Adrenal gland (tissue), 5 donors: ENCODE measurements at regions not wholly inside any gene's neighbourhood (a gene's known extent, or its start where the extent isn't known, plus 50 kb on each side); places are given as distances from the start of the nearest gene placed in this dataset.
"Not testable (repeated sequence)": the region's sequence is repeated elsewhere in the genome, so short reads cannot be mapped to it uniquely, and the experiment has no call there.

Source experiments
- CTCF ChIP-seq, 6 experiments: fragments of 450-650 bp in 4 of 6; fragments of 200-600 bp in 2 of 6; sonication (generic) in 1 of 6; IDR thresholded peaks; 1 replicate in 5 of 6; 2 replicates in 1 of 6; pipeline versions ENCODE4 v1.5.1 to v1.8.0; 2016 to 2021; ENCODE audit warnings: antibody characterized with exemption in 6 of 6, mild to moderate bottlenecking in 2 of 6, moderate library complexity in 1 of 6
- POLR2A ChIP-seq, 2 donors: fragments of 450-650 bp; IDR thresholded peaks; one replicate each; pipeline ENCODE4 v1.6.1; 2017; ENCODE audit warnings: antibody characterized with exemption in 2 of 2, mild to moderate bottlenecking in 2 of 2, moderate library complexity in 1 of 2
- donor health status: DM: no; HTN: no; CAD: no.

- TF ChIP-seq CTCF, POLR2A (IDR thresholded peaks at IDR 0.05): not testable (repeated sequence)
Observed at GRCh38 chr4:189010452-189011217, 871.4 kb downstream of the TRIML1 start.
